ENCODE measurements at regions not wholly inside any gene's neighbourhood (a gene's known extent, or its start where the extent isn't known, plus 50 kb on each side); places are given as distances from the start of the nearest gene placed in this dataset.

GRCh38 chr20:21921251-21921650 lies 215.8 kb downstream of the PAX1 start:
- ChIA-PET CTCF (no interaction called here), POLR2A (no interaction called here)
- no peak overlapping the region for H3K4me3 ChIP-seq (ENCODE audit: low read depth, low read length)

GRCh38 chr20:21920211-21920610 lies 214.7 kb downstream of the PAX1 start:
- TF ChIP-seq CTCF (IDR thresholded peaks at IDR 0.05; ENCODE audit: low read depth, low read length), result no peak
- Histone ChIP-seq H3K27me3 (ENCODE audit: control insufficient read depth, insufficient read depth, low read length) (no peaks in the 10 kb centered on the region), H3K9me3 (ENCODE audit: control insufficient read depth, insufficient read depth, low read length) (peaks cover 22% of the 10 kb centered on the region), H3K4me3 (ENCODE audit: low read depth, low read length) (no peak overlapping the region), H3K27ac (ENCODE audit: low read depth, low read length) (no peak overlapping the region)
- CTCF ChIA-PET, result no interaction called here
- DNase-seq (ENCODE audit: low read depth, low spot score), result no peak
- POLR2A ChIA-PET, result no interaction called here

More at GRCh38 chr20:21921251-21921650, 215.8 kb downstream of the PAX1 start:
- no peak for DNase-seq (ENCODE audit: low read depth, low spot score)
- Histone ChIP-seq H3K27me3 (ENCODE audit: control insufficient read depth, insufficient read depth, low read length) (no peaks in the 10 kb centered on the region), H3K27ac (ENCODE audit: low read depth, low read length) (no peak overlapping the region), H3K9me3 (ENCODE audit: control insufficient read depth, insufficient read depth, low read length) (peaks cover 22% of the 10 kb centered on the region)
- TF ChIP-seq CTCF (IDR thresholded peaks at IDR 0.05; ENCODE audit: low read depth, low read length), result no peak

- POLR2A ChIA-PET, result no interaction called here
- no peak overlapping the region for H3K4me3 ChIP-seq (ENCODE audit: low read depth, low read length)
- H3K27me3 ChIP-seq (ENCODE audit: control insufficient read depth, insufficient read depth, low read length), result no peaks in the 10 kb centered on the region
- no peak for DNase-seq (ENCODE audit: low read depth, low spot score)
- no peak overlapping the region for H3K27ac ChIP-seq (ENCODE audit: low read depth, low read length)
- peaks cover 11% of the 10 kb centered on the region; the same call in 1 of the 2 replicates for H3K9me3 ChIP-seq (ENCODE audit: control insufficient read depth, insufficient read depth, low read length)
- TF ChIP-seq CTCF (IDR thresholded peaks at IDR 0.05; ENCODE audit: low read depth, low read length), result no peak
- CTCF ChIA-PET, result no interaction called here
Observed at GRCh38 chr20:21918398-21918797, 212.9 kb downstream of the PAX1 start.

- H3K9me3 ChIP-seq (ENCODE audit: control insufficient read depth, insufficient read depth, low read length), result peaks cover 19% of the 10 kb centered on the region
- no peak overlapping the region for H3K27ac ChIP-seq (ENCODE audit: low read depth, low read length)
- POLR2A ChIA-PET, result no interaction called here
- CTCF ChIA-PET, result no interaction called here
- no peak for DNase-seq (ENCODE audit: low read depth, low spot score)
- no peak overlapping the region for H3K4me3 ChIP-seq (ENCODE audit: low read depth, low read length)
- H3K27me3 ChIP-seq (ENCODE audit: control insufficient read depth, insufficient read depth, low read length), result no peaks in the 10 kb centered on the region
- TF ChIP-seq CTCF (IDR thresholded peaks at IDR 0.05; ENCODE audit: low read depth, low read length), result no peak
Observed at GRCh38 chr20:21902391-21902790, 196.9 kb downstream of the PAX1 start.

GRCh38 chr20:21901470-21902275 lies 196.2 kb downstream of the PAX1 start:
- DNase-seq (ENCODE audit: low read depth, low spot score), result no peak
- TF ChIP-seq CTCF (IDR thresholded peaks at IDR 0.05; ENCODE audit: low read depth, low read length), result no peak
- POLR2A ChIA-PET, result no interaction called here
- no peaks in the 10 kb centered on the region for H3K27me3 ChIP-seq (ENCODE audit: control insufficient read depth, insufficient read depth, low read length)
- H3K4me3 ChIP-seq (ENCODE audit: low read depth, low read length), result no peak overlapping the region
- CTCF ChIA-PET, result no interaction called here
- H3K9me3 ChIP-seq (ENCODE audit: control insufficient read depth, insufficient read depth, low read length), result peaks cover 19% of the 10 kb centered on the region
- no peak overlapping the region for H3K27ac ChIP-seq (ENCODE audit: low read depth, low read length)
